HG03342 (cell line): ENCODE measurements at regions not wholly inside any gene's neighbourhood (a gene's known extent, or its start where the extent isn't known, plus 50 kb on each side); places are given as distances from the start of the nearest gene placed in this dataset.
"Not testable (repeated sequence)": the region's sequence is repeated elsewhere in the genome, so short reads cannot be mapped to it uniquely, and the experiment has no call there.

Experiments used
- ATAC-seq: cut with Tn5 transposase; IDR thresholded peaks from one replicate; pipeline ENCODE4 v1.9.1; 2021; ENCODE audit warnings: mild to moderate bottlenecking, moderate library complexity; ENCODE audit not compliant: unreplicated experiment

DNA sequence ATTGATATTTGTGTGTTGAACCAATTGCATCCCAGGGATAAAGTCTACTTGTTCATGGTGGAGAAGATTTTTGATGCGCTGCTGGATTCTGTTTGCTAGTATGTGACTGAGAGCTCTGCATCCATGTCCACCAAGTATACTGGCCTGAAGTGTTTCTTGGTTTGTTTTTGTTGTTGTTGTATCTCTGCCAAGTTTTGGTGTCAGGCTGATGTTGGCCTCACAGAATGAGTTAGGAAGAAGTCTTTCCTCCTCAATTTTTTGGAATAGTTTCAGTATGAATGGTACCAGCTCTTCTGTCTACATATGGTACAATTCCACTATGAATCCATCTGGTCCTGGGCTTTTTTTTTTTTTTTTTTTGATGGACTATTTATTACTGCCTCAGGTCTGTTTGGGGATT is 50.9 kb upstream of the OSTN start:
- no peak for ATAC-seq

DNA sequence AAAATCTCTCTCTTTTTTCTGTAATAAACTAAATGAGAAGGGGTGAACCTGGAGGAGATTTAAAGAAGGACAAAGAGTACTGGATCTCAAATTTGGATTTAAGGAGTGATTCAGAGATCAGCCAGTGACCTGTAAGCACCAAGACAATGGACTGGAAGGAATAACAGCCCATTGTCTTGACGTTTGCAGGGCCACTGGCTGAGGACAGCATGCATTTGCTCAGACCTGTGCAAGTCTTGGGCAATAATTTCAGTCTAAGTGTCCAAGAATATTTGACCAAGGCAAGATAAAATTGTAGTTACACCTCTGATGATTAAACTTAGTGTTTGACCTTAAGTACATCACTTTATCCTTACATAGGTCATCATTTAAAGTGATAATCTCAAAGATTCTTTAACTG is 55.8 kb upstream of the OSTN start:
- no peak for ATAC-seq

DNA sequence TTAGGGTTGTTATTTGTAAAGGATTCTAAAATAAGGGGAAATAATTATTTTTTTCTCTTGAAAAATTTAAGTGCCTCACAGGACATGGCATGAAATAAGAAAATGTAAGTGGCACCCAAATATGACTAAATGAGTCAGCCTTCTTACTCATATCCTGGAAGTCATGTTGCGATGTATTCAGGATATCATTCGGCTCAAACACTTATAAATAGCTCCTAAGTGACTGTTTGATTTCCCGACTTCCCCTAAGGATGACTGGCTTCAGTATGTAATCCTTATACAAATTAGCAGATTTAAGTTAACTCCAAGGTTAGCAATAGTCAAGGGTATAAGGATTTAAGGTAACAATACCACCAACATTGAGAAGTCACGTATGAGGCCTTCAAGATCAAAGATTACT is 57.3 kb upstream of the OSTN start:
- ATAC-seq, result no peak

DNA sequence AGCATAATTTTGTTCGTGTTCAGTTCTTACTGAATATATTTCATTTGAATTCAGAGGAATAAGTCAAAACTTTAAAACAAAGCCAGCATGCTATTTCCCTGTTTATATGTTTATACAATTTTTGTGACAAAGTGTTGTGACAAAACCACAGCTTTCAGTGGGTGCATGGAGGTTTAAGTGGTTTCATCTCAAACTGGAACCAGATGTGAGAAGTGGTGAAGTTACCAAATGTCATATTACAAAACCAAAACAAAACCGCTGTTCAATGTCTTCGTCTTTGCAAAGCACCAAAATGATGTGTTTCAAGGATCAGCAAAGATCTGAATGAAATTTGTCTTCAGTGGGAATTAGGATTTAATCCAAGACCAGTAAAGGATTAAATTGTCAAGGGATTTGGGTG is 59.3 kb upstream of the OSTN start:
- ATAC-seq, result peak; percentile 48

DNA sequence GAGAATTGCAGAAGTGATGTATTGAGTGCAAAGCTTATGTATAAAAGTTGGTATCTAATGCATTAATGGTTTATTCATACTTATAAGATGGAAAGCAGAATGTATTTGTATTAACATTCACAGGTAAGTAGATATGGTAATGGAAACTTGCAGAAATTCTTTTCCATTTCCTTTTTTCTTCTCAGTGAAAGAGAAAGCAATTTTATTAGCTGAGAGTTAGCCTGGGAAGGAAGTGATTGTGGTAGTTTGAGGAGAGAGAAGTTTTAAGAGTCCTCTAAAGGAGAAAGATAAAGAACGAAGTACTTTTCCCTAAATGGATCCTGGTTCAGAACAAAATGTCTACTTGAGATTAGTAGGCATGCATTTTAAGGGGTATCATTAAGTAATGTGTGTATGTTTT is 60.1 kb upstream of the OSTN start:
- peak; percentile 38 for ATAC-seq

DNA sequence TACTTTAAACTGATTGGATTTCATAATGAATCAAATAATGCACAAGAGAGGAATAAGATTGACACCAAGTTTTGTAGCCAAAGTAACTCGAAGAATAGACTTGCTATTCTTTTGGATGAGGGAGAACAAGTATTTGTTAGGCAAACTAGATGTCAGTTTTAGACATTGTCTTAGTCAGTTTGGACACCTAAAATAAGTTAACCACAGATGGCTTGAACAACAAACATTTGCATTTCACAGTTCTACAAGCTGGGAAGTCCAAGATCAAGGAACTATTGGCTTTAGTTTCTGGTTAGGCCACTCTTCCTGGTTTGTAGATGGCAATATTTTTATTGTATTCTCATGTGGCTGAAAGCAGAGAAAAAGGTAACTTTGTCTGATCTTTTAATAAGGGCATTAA is 61.3 kb upstream of the OSTN start:
- no peak for ATAC-seq

DNA sequence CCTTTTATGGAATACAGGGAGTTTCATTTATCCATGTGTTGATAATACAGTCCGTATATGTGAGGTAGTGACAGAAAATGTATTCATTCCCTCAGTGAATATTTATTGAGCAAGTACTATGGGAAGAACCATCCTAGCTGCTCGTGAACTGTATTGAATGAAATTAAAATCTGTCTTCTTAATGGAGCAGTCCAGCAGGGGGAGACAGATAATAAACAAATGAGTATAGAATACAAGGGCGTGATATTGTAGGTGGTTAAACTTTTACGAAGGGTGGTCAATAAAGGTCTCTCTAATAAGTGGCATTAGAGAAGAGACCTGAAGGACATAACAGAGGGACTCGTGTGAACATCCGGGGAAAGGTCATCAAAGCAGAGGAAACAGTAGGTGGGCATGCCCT is 62.7 kb upstream of the OSTN start:
- no peak for ATAC-seq

DNA sequence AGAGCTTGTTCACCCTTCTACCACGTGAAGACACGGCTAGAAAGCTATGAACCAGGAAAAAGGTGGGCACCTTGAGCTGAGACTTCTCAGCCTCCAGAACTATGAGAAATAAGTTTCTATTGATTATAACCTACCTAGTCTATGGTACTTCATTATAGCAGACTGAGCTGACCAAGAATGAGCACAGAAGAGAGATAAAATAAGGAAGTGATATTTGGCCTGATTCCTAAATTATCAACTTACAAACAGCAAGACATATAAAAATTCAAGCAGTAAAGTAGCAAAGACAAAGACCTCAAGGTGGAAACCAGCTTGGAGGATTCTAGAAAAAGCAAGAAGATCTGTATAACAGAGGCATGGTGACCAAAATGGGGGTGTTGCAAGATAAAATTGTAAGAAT is 63.9 kb upstream of the OSTN start:
- no peak for ATAC-seq

DNA sequence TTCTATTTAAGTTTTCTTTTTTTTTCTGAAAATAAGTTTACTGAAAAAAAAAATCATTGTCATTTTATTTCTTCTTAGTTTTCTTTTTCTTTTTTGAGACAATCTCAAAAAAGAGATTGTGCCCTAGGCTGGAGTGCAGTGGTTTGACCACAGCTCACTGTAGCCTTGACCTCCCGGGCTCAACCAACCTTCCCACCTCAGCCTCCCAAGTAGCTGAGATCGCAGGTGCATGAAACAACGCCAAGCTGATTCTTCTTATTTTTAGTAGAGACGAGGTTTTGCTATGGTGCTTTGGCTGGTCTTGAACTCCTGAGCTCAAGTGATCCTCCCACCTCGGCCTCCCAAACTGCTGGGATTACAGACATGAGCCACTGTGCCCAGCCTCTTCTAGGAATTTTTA is 65.7 kb upstream of the OSTN start:
- no peak for ATAC-seq

DNA sequence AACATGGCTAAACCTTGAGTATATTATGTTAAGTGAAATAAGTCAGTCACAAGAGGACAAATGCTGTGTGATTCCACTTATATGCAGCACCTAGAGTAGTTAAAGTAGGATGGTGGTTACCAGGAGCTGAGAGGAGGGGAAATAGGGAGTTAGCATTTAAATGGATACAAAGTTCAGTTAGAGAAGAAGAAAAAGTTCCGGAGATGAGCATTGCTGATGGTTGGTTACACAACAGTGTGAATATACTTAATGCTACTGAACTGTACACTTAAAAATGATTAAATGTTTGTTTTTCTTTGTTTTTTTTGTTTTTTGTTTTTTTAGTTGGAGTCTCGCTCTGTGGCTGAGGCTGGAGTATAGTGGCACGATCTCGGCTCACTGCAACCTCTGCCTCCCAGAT is 67.7 kb upstream of the OSTN start:
- no peak for ATAC-seq

DNA sequence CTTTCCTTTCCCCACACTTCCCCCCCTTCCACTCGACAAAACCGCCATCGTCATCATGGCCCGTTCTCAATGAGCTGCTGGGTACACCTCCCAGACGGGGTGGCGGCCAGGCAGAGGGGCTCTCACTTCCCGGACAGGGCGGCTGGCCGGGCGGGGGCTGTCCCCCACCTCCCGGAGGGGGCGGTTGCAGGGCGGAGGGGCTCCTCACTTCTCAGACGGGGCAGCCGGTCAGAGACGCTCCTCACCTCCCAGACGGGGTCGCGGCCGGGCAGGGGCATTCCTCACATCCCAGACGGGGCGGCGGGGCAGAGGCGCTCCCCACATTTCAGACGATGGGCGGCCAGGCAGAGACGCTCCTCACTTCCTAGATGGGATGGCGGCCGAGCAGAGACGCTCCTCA is 74.2 kb upstream of the OSTN start:
- ATAC-seq, result not testable (repeated sequence)

DNA sequence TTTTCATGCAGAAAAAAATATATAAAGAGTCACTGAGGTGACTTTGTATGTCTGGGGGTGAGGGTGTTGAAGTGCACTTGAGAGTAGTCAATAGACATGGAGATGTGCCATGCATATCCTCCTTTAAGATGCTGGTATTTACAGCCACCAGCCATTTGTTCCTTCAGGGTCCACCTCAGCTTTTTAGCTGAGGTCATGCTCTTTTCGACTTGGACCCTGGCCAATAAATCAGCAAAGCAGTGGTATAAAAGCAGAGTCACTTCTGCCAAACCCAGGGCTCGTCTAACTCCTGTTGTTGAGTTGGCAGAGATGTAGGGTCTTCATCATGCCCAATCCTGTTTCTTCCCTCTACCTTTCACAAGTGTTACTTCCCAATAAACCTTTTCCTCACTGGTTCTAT is 75.1 kb upstream of the OSTN start:
- no peak for ATAC-seq

DNA sequence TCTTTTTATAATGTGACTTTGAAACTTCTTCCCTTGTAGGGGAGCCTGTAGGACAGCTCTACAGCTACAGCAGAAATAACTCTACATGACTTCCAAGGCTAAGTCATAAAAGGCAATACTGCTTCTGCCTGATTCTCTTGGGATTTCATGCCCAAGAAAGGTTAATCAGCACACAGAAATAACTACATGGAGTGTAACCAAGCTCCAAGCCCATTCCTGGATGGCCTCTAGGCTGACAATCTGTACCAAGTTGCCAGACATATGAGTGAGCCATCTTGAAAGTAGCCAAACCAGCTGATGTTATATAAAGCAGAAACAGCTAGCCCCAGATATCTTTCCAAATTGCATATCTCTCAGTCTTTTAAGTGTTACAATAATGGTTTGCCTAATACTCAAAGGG is 75.8 kb upstream of the OSTN start:
- no peak for ATAC-seq

DNA sequence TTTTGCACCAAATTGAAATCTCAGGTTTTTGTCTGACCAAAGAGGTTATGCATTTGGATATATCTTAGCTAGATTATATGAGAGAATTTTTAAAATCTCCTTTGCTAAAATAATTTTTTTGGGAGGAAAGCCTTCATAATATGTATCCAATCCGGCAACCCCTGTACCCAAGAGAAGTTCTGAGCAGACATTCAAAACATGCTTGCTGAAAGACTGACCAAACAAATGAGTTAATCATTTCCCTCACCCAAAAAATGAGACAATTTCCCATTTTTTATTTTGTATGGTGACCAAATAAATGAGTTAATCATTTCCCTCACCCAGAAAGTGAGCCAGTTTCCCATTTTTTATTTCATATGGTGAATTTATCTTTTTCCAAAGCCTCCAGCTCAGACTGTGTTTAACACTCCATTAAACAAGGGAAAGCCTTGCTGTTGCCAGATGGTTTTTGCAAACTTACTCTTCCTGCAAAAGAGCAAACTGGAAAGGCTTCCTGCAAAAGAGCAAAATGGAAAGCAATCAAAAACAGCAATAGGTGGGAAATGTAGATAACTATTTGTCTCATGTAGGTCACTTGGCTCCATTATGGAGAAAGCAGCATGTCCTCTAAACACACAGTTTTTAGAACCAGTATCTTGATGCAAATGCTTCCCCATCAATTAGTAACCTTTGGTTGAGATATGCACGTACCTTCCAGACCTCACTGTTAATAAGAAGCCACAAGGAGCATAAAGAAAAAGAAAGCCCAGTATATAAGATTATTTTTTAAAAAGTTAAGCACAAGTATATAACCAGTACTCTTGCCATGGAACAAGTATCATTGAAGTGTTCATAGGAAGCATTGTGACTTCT is 78.4 kb upstream of the OSTN start:
- peak; percentile 60 for ATAC-seq

DNA sequence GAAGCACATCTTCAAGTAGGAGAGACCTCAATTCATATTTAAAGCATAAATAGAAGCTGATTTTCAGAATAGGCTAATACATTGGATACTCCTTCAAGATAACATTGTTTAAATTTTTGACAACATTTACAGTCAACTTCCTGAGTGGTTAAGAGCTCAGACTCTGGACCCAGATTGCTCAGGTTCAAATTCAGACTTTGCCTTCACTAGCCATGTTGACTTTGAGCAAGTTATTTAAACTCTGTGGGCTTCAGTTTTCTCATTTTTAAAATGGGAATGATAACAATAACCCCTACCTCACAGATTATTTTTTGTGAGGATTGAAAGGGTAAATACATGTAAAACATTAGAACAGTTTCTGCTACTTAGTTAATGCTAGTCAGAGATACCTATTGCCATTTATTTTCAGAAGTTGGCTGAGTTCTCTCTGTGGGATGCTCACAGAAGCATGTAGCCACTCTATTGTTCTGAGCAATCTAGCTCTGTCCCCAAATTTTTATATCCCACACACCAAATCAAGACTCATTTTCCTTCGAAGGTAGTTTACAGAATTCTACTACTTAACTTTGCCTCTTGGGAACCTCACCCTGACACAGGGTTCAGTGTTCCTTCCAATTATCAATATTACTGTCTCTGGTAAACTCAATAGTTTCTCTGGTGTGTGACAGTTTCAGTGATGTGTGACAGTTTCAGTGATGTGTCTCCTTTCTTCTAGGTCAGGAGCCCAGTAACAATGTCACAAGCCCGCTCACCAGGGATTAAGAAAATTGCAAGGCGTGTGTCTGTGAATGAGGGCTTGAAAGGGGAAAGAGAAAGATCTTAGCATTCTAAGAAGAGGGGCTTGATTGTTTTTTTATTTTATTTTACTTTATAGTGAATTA is 79.4 kb upstream of the OSTN start:
- ATAC-seq, result peak; percentile 63

DNA sequence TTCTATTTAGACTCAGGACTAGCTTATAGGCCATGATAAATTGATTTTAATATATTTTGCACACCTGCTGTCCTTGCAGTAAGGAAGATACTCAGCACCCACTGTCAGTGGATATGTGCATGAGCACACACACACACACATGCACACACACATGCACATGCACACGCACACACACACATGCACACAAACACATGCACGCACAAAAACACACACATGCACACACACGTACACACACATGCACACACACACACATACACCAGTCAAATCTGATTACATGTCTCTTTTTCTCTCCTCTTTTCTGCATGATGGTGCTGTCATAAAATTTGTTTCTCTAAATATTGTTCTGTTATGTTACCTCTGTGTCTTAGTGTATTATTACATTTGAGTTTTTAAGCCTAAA is 87.3 kb upstream of the OSTN start:
- ATAC-seq, result no peak

DNA sequence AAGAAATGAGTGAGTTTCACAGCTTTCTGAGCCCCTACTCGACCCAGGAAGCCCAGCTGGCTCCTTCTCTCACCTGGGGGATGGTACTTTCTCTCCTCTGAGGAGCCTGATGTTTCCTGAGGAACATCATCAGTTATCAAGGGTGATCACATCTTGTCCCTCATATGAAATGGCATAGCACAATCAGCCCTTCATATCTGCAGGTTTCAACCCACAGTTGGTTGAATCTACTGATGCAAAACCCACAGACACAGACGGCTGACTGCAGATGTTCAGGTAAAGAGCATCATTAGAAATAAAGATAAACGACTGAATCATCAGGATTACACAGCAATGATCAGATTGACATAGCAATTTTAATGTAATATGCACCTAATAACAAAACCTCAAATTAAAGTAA is 93.6 kb upstream of the OSTN start:
- ATAC-seq, result peak; percentile 83

DNA sequence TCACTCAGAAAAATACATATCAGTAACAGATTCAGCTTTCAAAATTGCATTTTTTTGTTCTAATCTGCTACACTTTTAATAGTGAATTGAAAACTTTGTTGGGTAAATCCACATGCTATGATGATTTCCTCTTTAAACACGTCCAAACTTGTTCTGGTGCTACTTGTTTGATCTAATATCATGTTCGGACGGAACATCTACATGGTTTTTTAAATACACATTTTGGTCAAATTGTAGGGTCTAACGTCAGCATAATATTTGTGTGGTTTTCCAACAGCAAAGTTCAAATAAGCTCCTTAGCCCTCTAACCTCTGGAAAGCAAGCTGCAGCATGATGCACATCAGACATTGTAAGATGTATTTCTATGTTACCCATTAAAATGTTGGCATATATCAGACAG is 98.5 kb upstream of the OSTN start:
- ATAC-seq, result no peak

DNA sequence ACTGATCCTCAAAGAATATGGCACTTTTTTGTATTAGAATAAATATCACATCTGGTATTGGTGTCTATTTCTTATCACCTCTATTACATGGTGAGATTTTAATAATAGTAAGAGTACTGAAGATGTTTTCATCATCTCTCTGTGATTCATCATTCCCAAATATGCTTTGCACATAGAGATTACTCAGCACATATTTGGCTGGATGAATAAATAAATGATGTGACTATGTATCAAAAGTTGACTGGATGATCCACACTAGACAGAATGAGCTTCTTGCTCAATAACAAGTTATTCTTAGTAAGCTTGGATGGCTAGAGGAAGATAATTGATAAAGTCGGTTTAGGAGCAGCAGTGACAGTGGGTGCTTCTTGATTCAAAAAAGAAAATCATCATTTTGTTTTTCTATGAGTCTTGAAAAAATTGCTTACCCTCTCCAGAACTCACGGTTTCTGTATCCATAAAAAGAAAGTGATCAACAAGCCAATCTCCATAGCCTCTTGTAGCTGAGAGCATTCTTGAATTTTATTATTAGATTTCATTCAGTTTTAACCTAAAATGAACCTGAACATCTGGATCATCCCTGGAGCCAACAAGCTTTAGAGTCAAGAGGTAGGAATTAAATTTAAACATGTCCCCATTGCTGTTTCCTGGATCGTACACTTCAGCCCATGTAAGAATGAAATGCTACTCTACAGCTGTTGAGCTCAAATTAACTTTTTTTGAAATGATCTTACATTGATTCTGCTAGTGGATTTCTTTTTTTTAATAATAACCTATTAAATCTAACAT is 104.8 kb upstream of the OSTN start:
- ATAC-seq, result no peak

DNA sequence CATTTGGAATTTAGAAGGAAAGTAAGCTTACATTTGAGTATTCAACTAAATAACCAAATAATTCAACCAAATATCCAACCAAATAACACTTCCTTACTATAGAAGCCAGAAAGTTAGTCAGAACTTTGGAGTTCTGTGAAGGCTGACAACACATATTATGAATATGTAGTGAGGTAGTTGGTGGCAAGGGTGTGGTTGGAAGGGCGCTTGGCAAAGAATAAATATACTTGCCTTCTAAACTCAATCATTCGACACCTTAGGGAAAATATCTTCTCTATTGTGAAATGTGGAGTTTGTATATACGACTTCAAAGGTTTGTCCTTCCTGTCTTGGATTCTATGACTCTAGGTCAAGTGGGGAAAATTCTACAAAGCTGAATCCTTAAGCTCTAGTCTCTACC is 111.7 kb upstream of the OSTN start:
- no peak for ATAC-seq

DNA sequence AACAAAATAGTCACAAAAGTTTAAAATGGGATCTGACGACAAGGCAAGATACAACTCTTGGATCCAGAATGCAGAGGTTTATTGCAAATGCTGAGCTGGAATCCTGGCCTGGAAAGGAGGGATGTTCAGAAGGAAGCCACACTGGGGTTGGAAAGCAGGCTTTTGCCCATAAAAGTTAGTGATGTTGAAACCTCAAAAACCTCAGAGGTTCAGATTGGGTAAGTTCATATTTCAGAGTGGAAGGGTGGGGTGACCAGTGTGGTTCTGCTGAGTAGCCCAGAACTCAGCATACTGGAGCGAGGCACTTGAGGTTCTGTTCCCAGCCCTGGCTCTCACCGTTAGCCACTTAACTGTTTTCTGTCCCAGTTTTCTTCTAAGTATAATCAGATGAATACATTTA is 114.0 kb upstream of the OSTN start:
- ATAC-seq, result no peak
